ENCODE measurements at regions not wholly inside any gene's neighbourhood (a gene's known extent, or its start where the extent isn't known, plus 50 kb on each side); places are given as distances from the start of the nearest gene placed in this dataset.

DNA sequence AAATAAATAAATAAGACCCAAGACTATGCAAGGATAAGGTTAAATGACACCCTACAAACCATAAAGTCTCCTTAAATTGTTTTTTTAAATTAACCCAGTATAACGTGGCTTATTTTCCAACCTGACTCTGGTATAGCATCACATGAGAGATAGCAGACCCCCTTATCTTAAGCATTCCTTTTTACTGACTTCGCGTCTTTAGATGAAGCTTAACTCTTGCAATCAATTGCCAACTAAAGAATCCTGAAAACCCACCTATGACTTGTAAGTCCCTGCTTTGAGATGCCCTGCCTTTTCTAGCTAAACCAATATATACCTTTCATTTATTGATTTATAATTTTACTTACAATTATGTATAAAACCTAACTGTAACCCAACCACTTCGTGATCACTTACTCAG, 57.1 kb upstream of the RAB12 start:
- H3K27ac ChIP-seq (replicated peaks) = no peak overlapping the region
- H3K4me1 ChIP-seq = no peaks in the 10 kb centered on the region
- H3K9me3 ChIP-seq (replicated peaks) = no peaks in the 10 kb centered on the region
- no peak for DNase-seq
- H3K36me3 ChIP-seq = no peaks in the 10 kb centered on the region
- H3K4me3 ChIP-seq = no peak overlapping the region
- intact Hi-C loops (cut with micrococcal nuclease) = no loop called here
- TF ChIP-seq, protein P1, sequence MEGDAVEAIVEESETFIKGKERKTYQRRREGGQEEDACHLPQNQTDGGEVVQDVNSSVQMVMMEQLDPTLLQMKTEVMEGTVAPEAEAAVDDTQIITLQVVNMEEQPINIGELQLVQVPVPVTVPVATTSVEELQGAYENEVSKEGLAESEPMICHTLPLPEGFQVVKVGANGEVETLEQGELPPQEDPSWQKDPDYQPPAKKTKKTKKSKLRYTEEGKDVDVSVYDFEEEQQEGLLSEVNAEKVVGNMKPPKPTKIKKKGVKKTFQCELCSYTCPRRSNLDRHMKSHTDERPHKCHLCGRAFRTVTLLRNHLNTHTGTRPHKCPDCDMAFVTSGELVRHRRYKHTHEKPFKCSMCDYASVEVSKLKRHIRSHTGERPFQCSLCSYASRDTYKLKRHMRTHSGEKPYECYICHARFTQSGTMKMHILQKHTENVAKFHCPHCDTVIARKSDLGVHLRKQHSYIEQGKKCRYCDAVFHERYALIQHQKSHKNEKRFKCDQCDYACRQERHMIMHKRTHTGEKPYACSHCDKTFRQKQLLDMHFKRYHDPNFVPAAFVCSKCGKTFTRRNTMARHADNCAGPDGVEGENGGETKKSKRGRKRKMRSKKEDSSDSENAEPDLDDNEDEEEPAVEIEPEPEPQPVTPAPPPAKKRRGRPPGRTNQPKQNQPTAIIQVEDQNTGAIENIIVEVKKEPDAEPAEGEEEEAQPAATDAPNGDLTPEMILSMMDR (IDR thresholded peaks at IDR 0.05; ENCODE audit: borderline replicate concordance) = no peak
- no peaks in the 10 kb centered on the region for H3K27me3 ChIP-seq (ENCODE audit: low read depth)

- intact Hi-C loops (cut with micrococcal nuclease) = no loop called here
Observed at GRCh38 chr18:8554354-8554753, 54.9 kb upstream of the RAB12 start.

GRCh38 chr18:8556424-8556823, 52.8 kb upstream of the RAB12 start:
- Histone ChIP-seq H3K9me3 (replicated peaks) (no peaks in the 10 kb centered on the region), H3K27ac (replicated peaks) (no peak overlapping the region), H3K4me1 (peaks cover 11% of the 10 kb centered on the region), H3K36me3 (no peaks in the 10 kb centered on the region), H3K27me3 (ENCODE audit: low read depth) (no peaks in the 10 kb centered on the region), H3K4me3 (no peak overlapping the region)
- TF ChIP-seq, protein P1 (IDR thresholded peaks at IDR 0.05; ENCODE audit: borderline replicate concordance) = no peak
- no peak for DNase-seq
- intact Hi-C loops (cut with micrococcal nuclease) = no loop called here

More at GRCh38 chr18:8554354-8554753, 54.9 kb upstream of the RAB12 start:
- TF ChIP-seq, protein P1 (IDR thresholded peaks at IDR 0.05; ENCODE audit: borderline replicate concordance) = no peak
- no peaks in the 10 kb centered on the region for H3K36me3 ChIP-seq
- DNase-seq = no peak
- H3K9me3 ChIP-seq (replicated peaks) = no peaks in the 10 kb centered on the region
- H3K27ac ChIP-seq (replicated peaks) = no peak overlapping the region
- H3K4me3 ChIP-seq = no peak overlapping the region
- H3K4me1 ChIP-seq = no peaks in the 10 kb centered on the region
- H3K27me3 ChIP-seq (ENCODE audit: low read depth) = no peaks in the 10 kb centered on the region
